ENCODE measurements at regions not wholly inside any gene's neighbourhood (a gene's known extent, or its start where the extent isn't known, plus 50 kb on each side); places are given as distances from the start of the nearest gene placed in this dataset.

DNA sequence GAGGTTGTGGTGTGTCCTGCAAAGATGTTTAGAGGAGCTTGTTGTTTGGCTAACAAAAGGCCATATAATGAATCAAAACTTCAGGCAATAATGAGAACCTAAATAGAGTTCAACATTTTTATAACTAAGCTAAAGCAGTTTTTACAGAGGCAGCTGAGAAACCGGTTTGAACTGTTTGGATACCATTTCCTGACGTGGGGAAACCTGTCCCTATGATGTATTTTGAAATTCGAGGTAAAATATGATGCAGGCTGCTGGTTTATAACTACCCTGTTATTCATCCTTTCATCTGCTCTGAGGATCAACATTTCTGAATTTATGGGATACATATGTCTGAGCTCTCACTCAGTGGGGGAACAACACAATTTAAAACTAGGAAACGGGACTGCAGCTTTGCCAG, 289.5 kb upstream of the IRX2 start:
- TF ChIP-seq, protein P1, sequence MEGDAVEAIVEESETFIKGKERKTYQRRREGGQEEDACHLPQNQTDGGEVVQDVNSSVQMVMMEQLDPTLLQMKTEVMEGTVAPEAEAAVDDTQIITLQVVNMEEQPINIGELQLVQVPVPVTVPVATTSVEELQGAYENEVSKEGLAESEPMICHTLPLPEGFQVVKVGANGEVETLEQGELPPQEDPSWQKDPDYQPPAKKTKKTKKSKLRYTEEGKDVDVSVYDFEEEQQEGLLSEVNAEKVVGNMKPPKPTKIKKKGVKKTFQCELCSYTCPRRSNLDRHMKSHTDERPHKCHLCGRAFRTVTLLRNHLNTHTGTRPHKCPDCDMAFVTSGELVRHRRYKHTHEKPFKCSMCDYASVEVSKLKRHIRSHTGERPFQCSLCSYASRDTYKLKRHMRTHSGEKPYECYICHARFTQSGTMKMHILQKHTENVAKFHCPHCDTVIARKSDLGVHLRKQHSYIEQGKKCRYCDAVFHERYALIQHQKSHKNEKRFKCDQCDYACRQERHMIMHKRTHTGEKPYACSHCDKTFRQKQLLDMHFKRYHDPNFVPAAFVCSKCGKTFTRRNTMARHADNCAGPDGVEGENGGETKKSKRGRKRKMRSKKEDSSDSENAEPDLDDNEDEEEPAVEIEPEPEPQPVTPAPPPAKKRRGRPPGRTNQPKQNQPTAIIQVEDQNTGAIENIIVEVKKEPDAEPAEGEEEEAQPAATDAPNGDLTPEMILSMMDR (IDR thresholded peaks at IDR 0.05), result no peak
- TF ChIP-seq POLR2AphosphoS5 (IDR thresholded peaks at IDR 0.05; ENCODE audit: low read depth, low read length), result no peak
- TF ChIP-seq, protein P2, sequence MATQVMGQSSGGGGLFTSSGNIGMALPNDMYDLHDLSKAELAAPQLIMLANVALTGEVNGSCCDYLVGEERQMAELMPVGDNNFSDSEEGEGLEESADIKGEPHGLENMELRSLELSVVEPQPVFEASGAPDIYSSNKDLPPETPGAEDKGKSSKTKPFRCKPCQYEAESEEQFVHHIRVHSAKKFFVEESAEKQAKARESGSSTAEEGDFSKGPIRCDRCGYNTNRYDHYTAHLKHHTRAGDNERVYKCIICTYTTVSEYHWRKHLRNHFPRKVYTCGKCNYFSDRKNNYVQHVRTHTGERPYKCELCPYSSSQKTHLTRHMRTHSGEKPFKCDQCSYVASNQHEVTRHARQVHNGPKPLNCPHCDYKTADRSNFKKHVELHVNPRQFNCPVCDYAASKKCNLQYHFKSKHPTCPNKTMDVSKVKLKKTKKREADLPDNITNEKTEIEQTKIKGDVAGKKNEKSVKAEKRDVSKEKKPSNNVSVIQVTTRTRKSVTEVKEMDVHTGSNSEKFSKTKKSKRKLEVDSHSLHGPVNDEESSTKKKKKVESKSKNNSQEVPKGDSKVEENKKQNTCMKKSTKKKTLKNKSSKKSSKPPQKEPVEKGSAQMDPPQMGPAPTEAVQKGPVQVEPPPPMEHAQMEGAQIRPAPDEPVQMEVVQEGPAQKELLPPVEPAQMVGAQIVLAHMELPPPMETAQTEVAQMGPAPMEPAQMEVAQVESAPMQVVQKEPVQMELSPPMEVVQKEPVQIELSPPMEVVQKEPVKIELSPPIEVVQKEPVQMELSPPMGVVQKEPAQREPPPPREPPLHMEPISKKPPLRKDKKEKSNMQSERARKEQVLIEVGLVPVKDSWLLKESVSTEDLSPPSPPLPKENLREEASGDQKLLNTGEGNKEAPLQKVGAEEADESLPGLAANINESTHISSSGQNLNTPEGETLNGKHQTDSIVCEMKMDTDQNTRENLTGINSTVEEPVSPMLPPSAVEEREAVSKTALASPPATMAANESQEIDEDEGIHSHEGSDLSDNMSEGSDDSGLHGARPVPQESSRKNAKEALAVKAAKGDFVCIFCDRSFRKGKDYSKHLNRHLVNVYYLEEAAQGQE (IDR thresholded peaks at IDR 0.05; ENCODE audit: insufficient read depth in 1 of 2, low read depth in 2 of 2, low read length in 1 of 2), result no peak

Measured in Panc1 (cell line).